ENCODE measurements at regions not wholly inside any gene's neighbourhood (a gene's known extent, or its start where the extent isn't known, plus 50 kb on each side); places are given as distances from the start of the nearest gene placed in this dataset.
A peak's percentile ranks its signal among the peaks of the same experiment; 100 is the strongest.

DNA sequence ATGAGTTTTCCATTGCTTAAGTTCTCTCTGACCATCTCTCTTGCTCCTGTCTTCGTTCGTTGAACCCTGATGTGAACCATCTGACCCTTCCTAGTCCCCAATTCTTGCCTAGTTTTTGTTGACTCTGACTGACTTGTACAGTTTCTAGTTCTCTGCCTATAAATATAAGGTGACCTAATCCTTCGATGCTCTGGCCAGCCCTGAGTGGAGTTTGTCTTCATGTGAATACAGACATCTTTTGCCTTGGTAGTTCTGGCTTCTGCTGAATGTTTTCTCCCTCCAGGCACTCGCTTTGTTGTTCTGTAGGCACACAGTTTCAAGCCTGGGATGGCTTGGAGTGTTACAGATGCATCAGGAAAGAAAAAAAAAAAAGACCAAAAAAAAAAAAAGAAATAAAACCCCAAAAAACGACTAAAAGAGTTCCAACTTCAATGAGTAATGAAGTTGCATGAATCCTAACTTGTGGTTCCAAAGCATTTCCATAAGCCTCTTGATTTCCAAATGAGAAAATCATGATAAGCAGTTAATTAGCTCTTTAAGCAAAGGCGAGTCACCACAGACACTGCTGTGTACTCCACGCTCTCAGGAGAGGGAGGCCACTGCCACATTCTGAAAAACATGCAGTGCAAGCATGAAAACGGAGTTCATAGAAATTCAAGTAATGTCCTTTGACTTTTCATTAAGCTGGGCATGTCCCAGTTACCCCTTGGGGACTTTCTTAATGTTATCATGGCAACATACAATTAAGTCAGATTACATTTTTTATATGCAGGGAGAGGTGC is 165.2 kb downstream of the TDRD15 start:
- Mint-ChIP-seq H3K4me1 (no peaks in the 10 kb centered on the region), H3K4me3 (no peak overlapping the region), H3K27ac (no peak overlapping the region), H3K9me3 (peaks cover 7% of the 10 kb centered on the region), H3K36me3 (no peaks in the 10 kb centered on the region)
- ATAC-seq: no peak
- no peak for DNase-seq (ENCODE audit: low spot score in 2 of 2)

DNA sequence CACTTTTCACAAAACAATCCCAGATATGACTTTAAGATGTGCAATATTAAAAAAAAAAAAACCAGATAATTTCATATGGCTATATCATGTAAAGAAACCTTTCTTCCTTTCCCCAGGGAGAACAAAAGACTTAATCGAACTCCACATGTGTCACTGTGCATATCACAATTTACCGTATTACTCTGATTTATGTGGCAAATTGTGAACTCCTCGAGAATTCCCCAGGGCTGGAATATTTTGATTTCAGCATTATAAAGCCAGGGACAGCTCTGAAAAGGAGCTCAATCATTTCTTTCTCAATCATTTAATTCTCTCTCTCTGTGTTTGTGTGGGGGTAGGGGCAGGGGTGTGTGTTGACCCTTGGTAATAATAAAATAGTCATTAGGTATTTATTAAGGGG is 165.8 kb downstream of the TDRD15 start:
- no peak for DNase-seq (ENCODE audit: low spot score in 2 of 2)
- no peak overlapping the region for H3K4me3 Mint-ChIP-seq
- no peak for ATAC-seq

DNA sequence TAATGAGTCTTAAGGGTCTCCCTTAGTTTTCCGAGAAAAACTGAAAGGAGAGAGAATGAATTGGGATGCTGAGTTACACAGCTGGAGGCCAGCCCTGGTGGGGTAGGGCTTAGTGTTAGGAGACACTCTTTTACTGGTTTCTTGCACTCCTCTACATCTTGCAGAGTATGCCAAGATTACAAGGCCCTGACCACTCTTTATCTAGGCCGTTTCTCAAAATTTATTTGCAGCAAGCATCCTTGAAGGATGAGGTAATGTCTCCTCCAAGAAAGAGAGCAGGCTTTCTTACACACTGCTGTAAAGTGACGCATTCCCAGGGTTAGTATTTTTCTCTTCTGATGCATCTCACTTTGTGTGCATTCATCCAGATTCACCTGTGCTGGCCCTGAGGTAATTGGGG is 166.2 kb downstream of the TDRD15 start:
- no peak overlapping the region for H3K27ac Mint-ChIP-seq
- ATAC-seq (no peak), DNase-seq (ENCODE audit: low spot score in 2 of 2) (no peak)
- no peak overlapping the region for H3K4me3 Mint-ChIP-seq
- H3K9me3 Mint-ChIP-seq: peaks cover 7% of the 10 kb centered on the region
- H3K36me3 Mint-ChIP-seq: no peaks in the 10 kb centered on the region
- no peaks in the 10 kb centered on the region for H3K4me1 Mint-ChIP-seq

More for the DNA sequence above, 165.8 kb downstream of the TDRD15 start:
- Mint-ChIP-seq H3K27ac (no peak overlapping the region), H3K9me3 (peaks cover 7% of the 10 kb centered on the region), H3K36me3 (no peaks in the 10 kb centered on the region), H3K4me1 (no peaks in the 10 kb centered on the region)

DNA sequence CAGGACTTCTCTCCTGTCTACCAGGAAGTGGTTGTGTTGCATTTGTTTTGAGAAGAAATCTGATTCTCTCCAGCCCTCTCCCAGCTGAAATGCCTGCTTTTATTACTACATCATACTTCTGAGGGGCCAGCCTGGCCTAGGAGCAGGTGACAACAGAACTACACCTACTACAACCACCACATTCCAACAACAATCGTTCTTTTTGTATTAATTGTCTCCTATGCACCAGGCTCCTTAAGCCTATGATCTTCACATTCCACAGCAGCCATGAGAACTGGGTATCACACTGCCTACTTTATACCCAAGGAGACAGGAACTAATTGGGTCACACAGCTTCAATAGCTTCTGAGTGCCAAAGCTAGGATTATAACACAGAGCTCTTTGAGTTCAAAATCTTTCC is 167.7 kb downstream of the TDRD15 start:
- no peaks in the 10 kb centered on the region for H3K4me1 Mint-ChIP-seq
- H3K36me3 Mint-ChIP-seq: no peaks in the 10 kb centered on the region
- H3K4me3 Mint-ChIP-seq: no peak overlapping the region
- no peak for ATAC-seq
- peaks cover 6% of the 10 kb centered on the region for H3K9me3 Mint-ChIP-seq
- H3K27ac Mint-ChIP-seq: no peak overlapping the region
- no peak for DNase-seq (ENCODE audit: low spot score in 2 of 2)

DNA sequence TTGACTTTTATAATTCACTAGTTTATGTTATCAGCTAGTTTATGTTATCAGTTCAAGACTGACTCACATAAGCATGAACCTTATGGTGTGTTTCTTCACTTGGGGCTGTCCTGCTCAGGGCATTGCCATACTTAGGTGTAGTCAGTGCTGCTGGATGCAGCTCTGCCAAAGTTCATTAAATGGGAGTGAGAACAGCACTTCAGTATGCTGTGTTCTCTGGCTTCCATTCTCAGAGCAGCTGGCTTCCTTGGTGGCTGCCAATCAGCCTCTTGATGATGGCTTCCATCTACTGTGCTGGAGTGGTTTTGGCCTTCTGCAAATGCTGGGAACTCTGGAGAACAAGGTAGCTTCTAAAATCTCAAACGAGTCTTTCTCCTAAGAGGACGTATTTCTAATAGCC is 170.7 kb downstream of the TDRD15 start:
- Mint-ChIP-seq H3K36me3 (no peaks in the 10 kb centered on the region), H3K4me3 (no peak overlapping the region), H3K9me3 (peaks cover 6% of the 10 kb centered on the region), H3K4me1 (no peaks in the 10 kb centered on the region), H3K27ac (no peak overlapping the region)
- DNase-seq (ENCODE audit: low spot score in 2 of 2) (no peak), ATAC-seq (no peak)

DNA sequence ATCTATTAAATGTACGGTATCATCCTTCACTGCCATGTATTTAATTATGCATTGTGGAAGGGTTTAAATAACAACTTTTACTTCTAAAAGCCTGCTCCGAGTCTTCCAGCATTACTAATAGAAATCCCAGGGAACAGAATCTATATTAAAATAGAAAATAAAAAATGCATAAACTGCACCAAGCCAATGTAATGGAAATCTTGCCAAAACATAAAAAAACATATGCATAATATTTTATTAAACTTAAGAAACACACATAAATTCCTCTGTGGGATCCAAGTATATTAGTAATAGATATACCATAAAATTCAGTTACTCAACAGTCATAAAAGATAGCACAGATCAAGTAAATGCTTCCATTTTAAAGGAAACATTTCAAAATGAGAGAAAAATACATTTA is 175.6 kb downstream of the TDRD15 start:
- ATAC-seq: no peak
- Mint-ChIP-seq H3K4me3 (no peak overlapping the region), H3K36me3 (no peaks in the 10 kb centered on the region), H3K27ac (no peak overlapping the region), H3K4me1 (no peaks in the 10 kb centered on the region), H3K9me3 (peaks cover 6% of the 10 kb centered on the region)
- DNase-seq (ENCODE audit: low spot score in 2 of 2): no peak

DNA sequence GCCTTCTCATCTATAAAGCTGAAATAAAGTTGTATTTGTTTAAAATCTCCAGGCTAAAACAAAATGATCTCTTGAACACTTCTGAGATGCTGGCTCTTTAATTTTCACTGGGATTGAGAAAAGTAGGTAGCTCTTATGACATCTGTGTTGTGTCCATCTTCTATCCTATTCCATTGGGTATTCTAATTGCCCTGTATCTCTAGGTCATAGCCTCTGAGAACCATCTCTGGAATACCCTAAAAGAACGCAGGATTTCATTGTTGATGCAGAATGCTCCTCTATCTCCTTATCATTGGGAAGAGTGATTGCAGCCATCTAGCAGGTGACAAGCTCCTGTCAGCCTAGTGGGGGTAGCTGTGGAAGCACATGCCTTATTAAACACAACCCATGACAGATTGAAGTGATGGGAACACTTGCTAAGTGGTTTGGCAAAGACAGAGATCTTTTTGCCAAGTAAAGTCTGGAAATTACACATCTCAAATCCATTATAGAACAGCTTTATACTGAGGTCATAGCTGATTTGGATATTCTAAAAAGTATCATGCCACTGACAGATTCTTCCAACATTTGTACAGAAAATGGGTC is 178.2 kb downstream of the TDRD15 start:
- no peak for DNase-seq (ENCODE audit: low spot score in 2 of 2)
- ATAC-seq: no peak
- peaks cover 3% of the 10 kb centered on the region for H3K9me3 Mint-ChIP-seq
- no peak overlapping the region for H3K4me3 Mint-ChIP-seq
- no peaks in the 10 kb centered on the region for H3K4me1 Mint-ChIP-seq
- no peaks in the 10 kb centered on the region for H3K36me3 Mint-ChIP-seq
- H3K27ac Mint-ChIP-seq: no peak overlapping the region

DNA sequence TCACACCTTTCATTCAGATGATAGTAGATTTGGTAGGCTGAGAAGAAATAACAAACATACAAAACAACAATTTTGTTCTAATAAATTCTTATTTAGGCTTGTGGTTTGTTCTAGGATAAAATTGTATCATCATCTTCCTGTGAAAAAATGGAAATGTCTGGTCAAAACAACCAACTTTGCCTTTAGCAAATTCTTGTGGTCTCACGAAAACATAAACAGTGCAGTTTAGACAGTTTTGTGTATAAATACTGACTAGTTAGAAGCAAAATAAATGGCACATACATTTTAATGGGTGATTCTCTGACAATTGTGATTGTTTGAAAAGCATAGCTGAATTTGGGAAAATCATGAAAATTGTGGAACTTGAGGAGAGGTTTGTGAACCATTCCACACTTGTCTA is 180.1 kb downstream of the TDRD15 start:
- no peaks in the 10 kb centered on the region for H3K4me1 Mint-ChIP-seq
- DNase-seq (ENCODE audit: low spot score in 2 of 2) (no peak), ATAC-seq (no peak)
- no peaks in the 10 kb centered on the region for H3K36me3 Mint-ChIP-seq
- H3K4me3 Mint-ChIP-seq: no peak overlapping the region
- no peak overlapping the region for H3K27ac Mint-ChIP-seq
- no peaks in the 10 kb centered on the region for H3K9me3 Mint-ChIP-seq

DNA sequence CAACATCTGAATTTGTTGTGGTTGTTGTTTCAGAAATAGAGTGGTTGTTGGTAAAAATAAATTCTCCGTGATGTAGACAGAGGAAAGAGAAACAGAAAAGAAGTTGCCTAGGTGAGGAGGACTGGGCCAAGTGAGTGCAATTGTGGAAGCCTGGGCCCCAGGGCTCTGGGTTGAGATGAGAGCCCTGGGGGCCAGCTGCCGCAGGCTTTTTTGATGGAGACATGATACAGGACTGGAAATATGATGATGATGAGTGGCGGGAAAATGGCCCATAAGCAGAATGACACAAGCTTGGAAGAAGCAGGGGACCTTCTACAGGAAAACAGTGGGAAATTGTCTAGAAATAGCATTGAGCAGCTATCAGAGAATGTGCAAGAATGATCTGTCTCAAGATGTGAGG is 181.8 kb downstream of the TDRD15 start:
- Mint-ChIP-seq H3K36me3 (no peaks in the 10 kb centered on the region), H3K4me3 (no peak overlapping the region), H3K9me3 (no peaks in the 10 kb centered on the region), H3K27ac (no peak overlapping the region), H3K4me1 (no peaks in the 10 kb centered on the region)
- ATAC-seq: no peak
- no peak for DNase-seq (ENCODE audit: low spot score in 2 of 2)

DNA sequence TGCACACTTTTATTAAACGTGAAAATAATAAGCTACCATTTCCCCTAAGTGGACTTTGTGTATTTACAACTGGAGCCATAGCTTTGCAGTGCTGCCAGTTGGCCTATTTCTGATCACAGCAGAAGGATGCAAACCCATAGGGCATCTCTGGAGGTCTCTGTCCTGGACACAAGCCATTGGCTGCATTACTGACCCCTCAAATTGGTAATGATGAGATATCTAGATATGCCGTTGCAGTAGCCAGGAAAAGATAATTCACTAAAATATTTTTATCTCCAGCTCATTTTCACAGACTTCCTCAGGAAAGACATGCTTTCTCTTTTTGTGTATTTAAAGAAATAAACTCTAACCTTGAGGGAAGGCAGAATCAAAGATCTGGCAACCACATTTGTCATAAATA is 182.5 kb downstream of the TDRD15 start:
- H3K27ac Mint-ChIP-seq: no peak overlapping the region
- ATAC-seq: no peak
- H3K4me3 Mint-ChIP-seq: no peak overlapping the region
- no peaks in the 10 kb centered on the region for H3K36me3 Mint-ChIP-seq
- no peaks in the 10 kb centered on the region for H3K4me1 Mint-ChIP-seq
- no peak for DNase-seq (ENCODE audit: low spot score in 2 of 2)
- H3K9me3 Mint-ChIP-seq: no peaks in the 10 kb centered on the region

DNA sequence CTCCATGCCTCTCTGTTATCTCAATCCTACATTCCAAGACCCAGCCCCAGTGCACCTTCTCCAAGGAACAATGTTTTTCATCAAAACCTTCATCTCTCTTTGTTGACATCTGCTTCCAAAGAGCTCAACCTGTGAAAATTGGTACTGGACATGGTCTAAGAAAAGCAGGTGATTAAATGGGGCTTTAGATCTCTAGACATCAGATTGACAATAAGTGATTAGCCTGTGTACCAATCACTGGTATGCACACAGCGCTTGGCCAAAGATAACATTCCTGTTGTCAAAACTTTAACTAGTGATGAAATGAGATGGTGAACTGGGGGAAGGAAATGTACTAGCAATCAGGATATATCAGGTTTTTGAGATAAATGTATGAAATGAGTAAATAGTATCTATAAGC is 183.3 kb downstream of the TDRD15 start:
- Mint-ChIP-seq H3K4me3 (no peak overlapping the region), H3K36me3 (no peaks in the 10 kb centered on the region), H3K4me1 (no peaks in the 10 kb centered on the region), H3K27ac (no peak overlapping the region), H3K9me3 (no peaks in the 10 kb centered on the region)
- ATAC-seq (no peak), DNase-seq (ENCODE audit: low spot score in 2 of 2) (no peak)

DNA sequence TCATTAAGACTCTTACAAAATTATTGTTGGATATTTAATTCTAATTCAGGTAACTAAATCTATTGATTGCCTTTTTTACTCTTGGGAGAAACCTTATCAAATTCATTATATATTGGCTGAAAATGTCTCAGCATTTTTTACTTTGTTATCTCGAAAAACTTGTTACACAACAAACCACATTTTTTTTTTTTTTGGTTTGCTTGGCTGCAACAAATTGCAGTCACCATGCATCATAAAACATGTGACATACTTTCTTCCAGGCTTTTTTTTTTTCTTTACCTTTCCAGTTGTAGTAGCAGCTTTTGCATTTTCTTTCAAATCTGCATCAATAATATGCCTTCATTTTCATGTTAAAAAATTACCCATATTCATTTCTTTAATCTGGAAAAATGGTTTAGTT is 186.7 kb downstream of the TDRD15 start:
- no peak overlapping the region for H3K27ac Mint-ChIP-seq
- H3K4me3 Mint-ChIP-seq: no peak overlapping the region
- H3K4me1 Mint-ChIP-seq: no peaks in the 10 kb centered on the region
- no peaks in the 10 kb centered on the region for H3K9me3 Mint-ChIP-seq
- H3K36me3 Mint-ChIP-seq: no peaks in the 10 kb centered on the region
- DNase-seq (ENCODE audit: low spot score in 2 of 2): no peak
- ATAC-seq: no peak

DNA sequence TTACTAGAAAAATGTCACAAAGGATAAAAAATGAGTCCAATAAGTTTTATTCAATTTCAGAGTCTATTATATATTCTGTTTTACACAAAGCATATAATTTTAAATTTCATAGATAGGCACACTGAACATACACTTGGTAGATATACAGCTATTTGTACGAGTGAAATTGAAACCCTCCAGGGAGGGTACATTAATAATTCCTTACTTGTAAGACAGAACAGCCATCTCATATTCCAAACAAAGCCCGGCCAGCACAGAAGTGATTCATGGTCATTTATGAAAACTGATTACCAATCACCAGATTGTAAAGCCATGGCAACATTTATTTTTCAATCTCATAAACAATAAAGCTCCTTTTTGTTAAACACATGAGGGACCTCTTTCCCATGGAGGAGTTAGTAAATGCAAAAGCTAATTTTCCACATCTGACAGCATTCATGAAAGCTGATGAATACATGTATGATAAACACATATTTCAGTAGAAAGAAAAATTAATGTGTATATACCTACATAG is 190.6 kb downstream of the TDRD15 start:
- H3K4me3 Mint-ChIP-seq: no peak overlapping the region
- H3K36me3 Mint-ChIP-seq: no peaks in the 10 kb centered on the region
- H3K9me3 Mint-ChIP-seq: no peaks in the 10 kb centered on the region
- no peak for DNase-seq (ENCODE audit: low spot score in 2 of 2)
- no peak overlapping the region for H3K27ac Mint-ChIP-seq
- no peak for ATAC-seq
- no peaks in the 10 kb centered on the region for H3K4me1 Mint-ChIP-seq

DNA sequence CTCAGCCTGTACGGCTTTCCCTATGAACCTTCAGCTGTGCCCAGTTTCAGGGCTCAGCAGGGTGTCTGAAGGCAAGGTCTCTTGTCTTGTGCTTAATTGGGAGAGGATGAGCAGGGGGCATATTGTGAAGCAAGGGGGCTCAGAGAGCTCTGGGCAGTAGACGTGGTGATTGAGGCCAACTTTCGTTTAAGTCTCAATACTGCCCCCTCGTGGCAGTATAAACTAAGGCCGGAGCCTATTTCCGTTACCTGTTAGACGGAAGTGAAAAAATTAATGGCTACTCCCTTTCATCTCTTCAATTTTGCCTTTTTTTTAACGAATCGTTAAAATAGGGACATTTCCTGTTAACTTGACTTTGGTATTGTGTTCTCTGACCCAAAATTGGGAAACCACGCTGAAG is 193.4 kb downstream of the TDRD15 start:
- H3K9me3 Mint-ChIP-seq: no peaks in the 10 kb centered on the region
- ATAC-seq (no peak), DNase-seq (ENCODE audit: low spot score in 2 of 2) (peak in 1 of 2 donors; percentile 60)
- H3K4me3 Mint-ChIP-seq: no peak overlapping the region
- no peaks in the 10 kb centered on the region for H3K4me1 Mint-ChIP-seq
- H3K27ac Mint-ChIP-seq: no peak overlapping the region
- H3K36me3 Mint-ChIP-seq: no peaks in the 10 kb centered on the region

DNA sequence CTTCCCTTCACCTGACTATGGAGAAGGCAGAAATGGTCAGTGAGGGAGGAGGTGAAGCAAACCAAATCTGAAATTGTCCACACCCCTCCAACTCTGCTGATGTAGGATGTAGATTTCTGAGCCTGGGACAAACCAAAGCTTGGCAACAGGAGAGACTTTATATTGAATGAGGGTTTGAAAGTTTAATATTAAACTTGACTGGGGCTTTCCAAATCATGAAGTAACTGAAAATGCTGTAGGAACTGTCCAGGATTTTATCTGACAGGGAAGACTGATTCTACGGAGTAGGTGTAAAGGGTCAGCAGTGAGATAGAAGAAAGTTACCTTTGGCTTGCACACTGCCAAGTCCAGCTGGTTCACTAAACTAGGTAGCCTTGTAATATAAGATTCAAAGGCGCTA is 194.5 kb downstream of the TDRD15 start:
- Mint-ChIP-seq H3K9me3 (peaks cover under 1% of the 10 kb centered on the region), H3K27ac (no peak overlapping the region), H3K4me3 (no peak overlapping the region), H3K36me3 (no peaks in the 10 kb centered on the region), H3K4me1 (no peaks in the 10 kb centered on the region)
- DNase-seq (ENCODE audit: low spot score in 2 of 2): no peak
- no peak for ATAC-seq

DNA sequence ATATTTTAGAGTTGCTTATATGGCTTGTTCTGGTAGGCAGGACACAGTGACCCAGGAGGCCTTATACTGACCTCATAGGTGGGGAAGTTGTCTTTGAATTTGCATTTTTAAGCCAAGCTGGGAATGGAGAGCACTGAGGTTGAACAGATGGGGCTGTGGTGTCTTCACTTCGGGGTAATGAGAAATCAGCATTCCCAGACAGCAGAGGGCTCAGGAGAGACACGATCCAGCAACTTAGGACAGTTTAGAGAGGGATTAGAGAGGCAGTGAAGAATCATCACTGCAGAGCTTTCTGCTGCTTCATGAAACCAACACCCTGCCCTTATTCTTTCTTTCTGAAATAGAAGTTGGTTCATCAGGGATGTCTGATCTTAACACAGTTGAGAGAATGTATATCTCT is 202.4 kb downstream of the TDRD15 start:
- no peak for DNase-seq (ENCODE audit: low spot score in 2 of 2)
- Mint-ChIP-seq H3K36me3 (no peaks in the 10 kb centered on the region), H3K4me1 (no peaks in the 10 kb centered on the region), H3K9me3 (peaks cover 10% of the 10 kb centered on the region), H3K27ac (no peak overlapping the region), H3K4me3 (no peak overlapping the region)
- no peak for ATAC-seq
